OCI-LY1 (cell line): ENCODE measurements at regions not wholly inside any gene's neighbourhood (a gene's known extent, or its start where the extent isn't known, plus 50 kb on each side); places are given as distances from the start of the nearest gene placed in this dataset.
"Not testable (repeated sequence)": the region's sequence is repeated elsewhere in the genome, so short reads cannot be mapped to it uniquely, and the experiment has no call there.

ENCODE experiments used
- H2AFZ ChIP-seq: fragments of 200-600 bp; sonication (generic), shearing (Covaris generic); 2 replicates; pipeline ENCODE4 v1.6.0; 2014; ENCODE audit warnings: antibody characterized with exemption, mild to moderate bottlenecking, low read length
- H3F3A ChIP-seq: fragments of 200-600 bp; sonication (generic), shearing (Covaris generic); 2 replicates; pipeline ENCODE4 v1.6.0; 2014; ENCODE audit warnings: mild to moderate bottlenecking, antibody characterized with exemption, low read length, moderate library complexity; ENCODE audit not compliant: insufficient read depth
- H3K27ac ChIP-seq: fragments of 200-600 bp; sonication (generic); 2 replicates; pipeline ENCODE4 v1.5.1; 2014; ENCODE audit warnings: low read length, mixed run types, mild to moderate bottlenecking, low read depth; ENCODE audit not compliant: poor library complexity, severe bottlenecking
- H3K27me3 ChIP-seq: fragments of 200-600 bp; sonication (generic); 2 replicates; pipeline ENCODE4 v1.6.0; 2014; ENCODE audit warnings: antibody characterized with exemption, mild to moderate bottlenecking, low read length, moderate library complexity; ENCODE audit not compliant: insufficient read depth
- H3K36me3 ChIP-seq: fragments of 200-600 bp; sonication (generic); 2 replicates; pipeline ENCODE4 v1.6.1; 2014; ENCODE audit warnings: mild to moderate bottlenecking, antibody characterized with exemption, low read length, moderate library complexity, mixed read lengths; ENCODE audit not compliant: insufficient read depth
- H3K4me1 ChIP-seq: fragments of 200-600 bp; sonication (generic); 2 replicates; pipeline ENCODE4 v1.5.1; 2014; ENCODE audit warnings: mild to moderate bottlenecking, low read length, moderate library complexity; ENCODE audit not compliant: insufficient read depth, severe bottlenecking
- H3K4me2 ChIP-seq: fragments of 200-600 bp; sonication (generic), shearing (Covaris generic); 2 replicates; pipeline ENCODE4 v1.6.1; 2014; ENCODE audit warnings: low read length
- H3K4me3 ChIP-seq: fragments of 200-600 bp; sonication (generic); 2 replicates; pipeline ENCODE4 v1.5.1; 2014; ENCODE audit warnings: low read length, low read depth, mild to moderate bottlenecking, mixed read lengths; ENCODE audit not compliant: poor library complexity, severe bottlenecking
- H3K79me2 ChIP-seq: fragments of 200-600 bp; shearing (Covaris generic); 2 replicates; pipeline ENCODE4 v1.6.1; 2016; ENCODE audit warnings: mixed run types, low read length, mixed read lengths; ENCODE audit not compliant: insufficient read depth
- H3K9ac ChIP-seq: fragments of 200-600 bp; sonication (generic), shearing (Covaris generic); 2 replicates; pipeline ENCODE4 v1.6.1; 2014; ENCODE audit warnings: mild to moderate bottlenecking, low read length, mixed read lengths
- H3K9me2 ChIP-seq: fragments of 200-600 bp; sonication (generic), shearing (Covaris generic); 2 replicates; pipeline ENCODE4 v1.6.1; 2014; ENCODE audit warnings: low read depth, mild to moderate bottlenecking, low read length, mixed read lengths
- H3K9me3 ChIP-seq: fragments of 200-600 bp; shearing (Covaris generic); 2 replicates; pipeline ENCODE4 v1.6.1; 2014; ENCODE audit warnings: low read length, mixed read lengths
- H4K20me1 ChIP-seq: fragments of 200-600 bp; sonication (generic), shearing (Covaris generic); 2 replicates; pipeline ENCODE4 v1.6.0; 2016; ENCODE audit warnings: mild to moderate bottlenecking, low read length; ENCODE audit not compliant: insufficient read depth
- EZH2 ChIP-seq: fragments of 200-600 bp; sonication (generic), shearing (Covaris generic); IDR thresholded peaks from 2 replicates; pipeline ENCODE4 v1.8.0; 2017; ENCODE audit warnings: borderline replicate concordance, mixed run types, mild to moderate bottlenecking, antibody characterized with exemption, low read length, moderate library complexity, mixed read lengths
- TF ChIP-seq, protein P1 (sequence below): fragments of 200-600 bp; sonication (generic), shearing (Covaris generic); IDR thresholded peaks from 2 replicates; pipeline ENCODE4 v1.5.1; 2017; ENCODE audit warnings: mild to moderate bottlenecking, antibody characterized with exemption, low read length, moderate library complexity, mixed read lengths

DNA sequence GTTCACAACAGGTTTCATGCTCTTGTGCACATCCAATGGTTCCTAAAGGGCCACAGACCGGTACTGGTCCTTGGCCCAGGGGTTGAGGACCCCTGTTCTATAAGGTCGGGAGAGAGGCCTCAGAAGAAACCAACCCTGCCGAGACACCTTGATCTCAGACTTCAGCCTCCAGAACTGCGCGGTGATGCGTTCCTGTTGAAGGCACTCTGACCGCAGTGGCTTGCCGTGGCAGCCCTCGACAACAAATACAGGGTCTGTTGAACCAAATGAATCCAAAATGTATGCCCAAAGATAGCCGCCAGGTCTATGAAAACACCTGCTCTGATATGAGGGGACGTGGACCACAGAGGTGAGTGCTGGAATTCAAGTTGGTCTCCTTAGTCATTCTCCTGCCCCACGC lies 389.8 kb downstream of the SEC14L1 start:
- Histone ChIP-seq H3K9me2 (no peaks in the 10 kb centered on the region), H2AFZ (no peak overlapping the region), H3K79me2 (no peaks in the 10 kb centered on the region), H3K9me3 (peaks cover 6% of the 10 kb centered on the region; the same call in 1 of the 2 replicates), H3K36me3 (no peaks in the 10 kb centered on the region), H3K27ac (no peak overlapping the region), H3F3A (no peaks in the 10 kb centered on the region), H3K9ac (no peak overlapping the region), H4K20me1 (no peaks in the 10 kb centered on the region), H3K4me1 (no peaks in the 10 kb centered on the region), H3K27me3 (peaks cover 32% of the 10 kb centered on the region; the same call in 1 of the 2 replicates), H3K4me2 (no peak overlapping the region), H3K4me3 (no peak overlapping the region)
- no peak for TF ChIP-seq EZH2
- TF ChIP-seq, protein P1, sequence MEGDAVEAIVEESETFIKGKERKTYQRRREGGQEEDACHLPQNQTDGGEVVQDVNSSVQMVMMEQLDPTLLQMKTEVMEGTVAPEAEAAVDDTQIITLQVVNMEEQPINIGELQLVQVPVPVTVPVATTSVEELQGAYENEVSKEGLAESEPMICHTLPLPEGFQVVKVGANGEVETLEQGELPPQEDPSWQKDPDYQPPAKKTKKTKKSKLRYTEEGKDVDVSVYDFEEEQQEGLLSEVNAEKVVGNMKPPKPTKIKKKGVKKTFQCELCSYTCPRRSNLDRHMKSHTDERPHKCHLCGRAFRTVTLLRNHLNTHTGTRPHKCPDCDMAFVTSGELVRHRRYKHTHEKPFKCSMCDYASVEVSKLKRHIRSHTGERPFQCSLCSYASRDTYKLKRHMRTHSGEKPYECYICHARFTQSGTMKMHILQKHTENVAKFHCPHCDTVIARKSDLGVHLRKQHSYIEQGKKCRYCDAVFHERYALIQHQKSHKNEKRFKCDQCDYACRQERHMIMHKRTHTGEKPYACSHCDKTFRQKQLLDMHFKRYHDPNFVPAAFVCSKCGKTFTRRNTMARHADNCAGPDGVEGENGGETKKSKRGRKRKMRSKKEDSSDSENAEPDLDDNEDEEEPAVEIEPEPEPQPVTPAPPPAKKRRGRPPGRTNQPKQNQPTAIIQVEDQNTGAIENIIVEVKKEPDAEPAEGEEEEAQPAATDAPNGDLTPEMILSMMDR = no peak

GRCh38 chr17:77531002-77531401 lies 390.2 kb downstream of the SEC14L1 start:
- Histone ChIP-seq H4K20me1 (no peaks in the 10 kb centered on the region), H3K9me3 (peaks cover 6% of the 10 kb centered on the region; the same call in 1 of the 2 replicates), H3K4me3 (no peak overlapping the region), H3K36me3 (no peaks in the 10 kb centered on the region), H3K9me2 (no peaks in the 10 kb centered on the region), H3K4me1 (no peaks in the 10 kb centered on the region), H3K27me3 (peaks cover 32% of the 10 kb centered on the region; the same call in 1 of the 2 replicates), H3K9ac (no peak overlapping the region), H2AFZ (no peak overlapping the region), H3K27ac (no peak overlapping the region), H3F3A (no peaks in the 10 kb centered on the region), H3K4me2 (no peak overlapping the region), H3K79me2 (no peaks in the 10 kb centered on the region)
- TF ChIP-seq, protein P1 = no peak
- TF ChIP-seq EZH2 = no peak

GRCh38 chr17:77531641-77532040 lies 390.9 kb downstream of the SEC14L1 start:
- H3F3A ChIP-seq = no peaks in the 10 kb centered on the region
- H3K9me2 ChIP-seq = no peaks in the 10 kb centered on the region
- H3K4me2 ChIP-seq = no peak overlapping the region
- H3K79me2 ChIP-seq = no peaks in the 10 kb centered on the region
- no peak overlapping the region for H3K27ac ChIP-seq
- no peaks in the 10 kb centered on the region for H3K4me1 ChIP-seq
- TF ChIP-seq EZH2 = no peak
- TF ChIP-seq, protein P1 = no peak
- no peak overlapping the region for H2AFZ ChIP-seq
- H3K36me3 ChIP-seq = no peaks in the 10 kb centered on the region
- H3K9me3 ChIP-seq = peaks cover 6% of the 10 kb centered on the region; the same call in 1 of the 2 replicates
- no peak overlapping the region for H3K9ac ChIP-seq
- no peak overlapping the region for H3K4me3 ChIP-seq
- peaks cover 32% of the 10 kb centered on the region; the same call in 1 of the 2 replicates for H3K27me3 ChIP-seq
- no peaks in the 10 kb centered on the region for H4K20me1 ChIP-seq

GRCh38 chr17:77533697-77534096 lies 392.9 kb downstream of the SEC14L1 start:
- H2AFZ ChIP-seq, H3K4me3 ChIP-seq, H3K9me3 ChIP-seq, H3K4me1 ChIP-seq, H3K79me2 ChIP-seq, H3K9me2 ChIP-seq, H4K20me1 ChIP-seq, H3K4me2 ChIP-seq, H3K36me3 ChIP-seq, H3K27ac ChIP-seq, H3K9ac ChIP-seq, H3F3A ChIP-seq: not testable (repeated sequence)
- peaks cover 24% of the 10 kb centered on the region; the same call in 1 of the 2 replicates for H3K27me3 ChIP-seq
